Cardiac fibroblast (primary cell): ENCODE measurements at regions not wholly inside any gene's neighbourhood (a gene's known extent, or its start where the extent isn't known, plus 50 kb on each side); places are given as distances from the start of the nearest gene placed in this dataset.

Source experiments
- DNase-seq, 2 donors: peaks; one replicate each; pipeline versions ENCODE4 v3.0.0 to v3.0.0-alpha.2; 2010; ENCODE audit warnings: low read depth in 2 of 2
- H3K4me3 ChIP-seq, 2 donors: replicated peaks in 1 of 2; 1 replicate in 1 of 2; 2 replicates in 1 of 2; pipeline ENCODE4 v1.5.1; 2011; ENCODE audit warnings: low read depth in 2 of 2, low read length in 2 of 2, mild to moderate bottlenecking in 2 of 2, moderate library complexity in 1 of 2
- TF ChIP-seq, protein P1 (sequence below): IDR thresholded peaks from one replicate; pipeline ENCODE4 v1.5.1; 2011; ENCODE audit warnings: low read depth, mild to moderate bottlenecking, low read length, inconsistent platforms

- no peak overlapping the region for H3K4me3 ChIP-seq
- TF ChIP-seq, protein P1, sequence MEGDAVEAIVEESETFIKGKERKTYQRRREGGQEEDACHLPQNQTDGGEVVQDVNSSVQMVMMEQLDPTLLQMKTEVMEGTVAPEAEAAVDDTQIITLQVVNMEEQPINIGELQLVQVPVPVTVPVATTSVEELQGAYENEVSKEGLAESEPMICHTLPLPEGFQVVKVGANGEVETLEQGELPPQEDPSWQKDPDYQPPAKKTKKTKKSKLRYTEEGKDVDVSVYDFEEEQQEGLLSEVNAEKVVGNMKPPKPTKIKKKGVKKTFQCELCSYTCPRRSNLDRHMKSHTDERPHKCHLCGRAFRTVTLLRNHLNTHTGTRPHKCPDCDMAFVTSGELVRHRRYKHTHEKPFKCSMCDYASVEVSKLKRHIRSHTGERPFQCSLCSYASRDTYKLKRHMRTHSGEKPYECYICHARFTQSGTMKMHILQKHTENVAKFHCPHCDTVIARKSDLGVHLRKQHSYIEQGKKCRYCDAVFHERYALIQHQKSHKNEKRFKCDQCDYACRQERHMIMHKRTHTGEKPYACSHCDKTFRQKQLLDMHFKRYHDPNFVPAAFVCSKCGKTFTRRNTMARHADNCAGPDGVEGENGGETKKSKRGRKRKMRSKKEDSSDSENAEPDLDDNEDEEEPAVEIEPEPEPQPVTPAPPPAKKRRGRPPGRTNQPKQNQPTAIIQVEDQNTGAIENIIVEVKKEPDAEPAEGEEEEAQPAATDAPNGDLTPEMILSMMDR = no peak
- DNase-seq = peak in 1 of 2 donors; percentile 53
These were observed 170.3 kb upstream of the MAMLD1 start for GRCh38 chrX:150192816-150193215.

GRCh38 chrX:150196285-150196684, 166.8 kb upstream of the MAMLD1 start:
- no peak for DNase-seq
- no peak overlapping the region for H3K4me3 ChIP-seq
- TF ChIP-seq, protein P1 = no peak

DNA sequence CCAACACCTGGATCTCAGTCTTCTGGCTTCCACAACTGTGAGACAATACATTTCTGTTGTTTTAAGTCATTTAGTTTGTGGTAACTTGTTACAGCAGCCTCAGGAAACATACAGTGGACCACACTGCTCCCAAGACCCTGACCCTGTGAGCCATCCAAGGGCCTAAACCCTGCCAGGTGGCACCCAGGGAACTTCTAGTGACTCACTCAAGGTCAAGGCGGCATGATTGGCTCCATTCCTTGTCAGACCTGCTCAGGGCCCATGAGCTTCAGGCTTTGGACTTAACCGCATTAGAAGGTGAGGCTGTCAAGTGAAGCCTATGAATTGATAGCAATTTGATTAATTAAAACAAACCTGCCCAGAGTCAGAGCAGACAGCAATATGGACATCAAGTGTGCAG, 165.7 kb upstream of the MAMLD1 start:
- DNase-seq = no peak
- H3K4me3 ChIP-seq = no peak overlapping the region
- TF ChIP-seq, protein P1 = no peak

DNA sequence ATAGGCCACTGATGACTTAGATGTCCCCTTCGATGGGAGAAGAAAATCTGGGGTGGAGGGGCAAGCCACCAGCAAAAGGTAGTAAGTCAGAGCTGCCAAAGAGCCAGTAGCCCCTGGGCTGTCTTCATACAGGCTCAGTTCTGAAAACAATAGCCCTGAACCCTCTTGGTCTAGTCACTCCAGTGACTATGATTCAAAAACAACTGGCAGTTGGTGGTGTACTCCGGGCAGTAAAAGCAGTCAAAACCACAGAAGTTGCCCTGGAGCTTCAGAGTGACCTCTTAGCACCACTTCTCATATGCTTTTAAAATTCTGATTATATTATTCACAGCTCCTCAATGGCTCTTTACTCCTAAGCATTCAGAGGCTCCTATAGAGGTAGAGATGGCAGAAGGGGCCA, 164.3 kb upstream of the MAMLD1 start:
- H3K4me3 ChIP-seq = no peak overlapping the region
- TF ChIP-seq, protein P1 = no peak
- no peak for DNase-seq

DNA sequence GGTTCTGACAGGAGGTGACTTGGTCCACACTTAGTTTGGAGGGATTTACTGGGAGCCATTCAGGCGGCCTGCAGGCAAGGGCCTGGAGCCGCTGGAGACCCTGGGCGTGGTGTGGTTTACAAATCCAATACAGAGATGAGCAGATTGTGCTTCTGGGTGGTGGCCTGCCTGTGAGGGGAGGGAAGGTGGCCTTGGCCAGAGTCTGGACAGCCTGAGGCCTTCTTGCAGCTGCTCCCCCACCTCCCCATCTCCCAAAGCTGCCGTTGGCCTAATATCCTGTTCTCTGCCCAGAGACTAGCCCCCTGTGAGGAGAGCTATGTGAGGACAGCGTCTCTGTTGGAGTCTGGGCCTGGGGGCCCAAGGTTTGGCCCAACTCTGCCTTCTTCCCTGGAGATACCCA, 163.9 kb upstream of the MAMLD1 start:
- DNase-seq = no peak
- TF ChIP-seq, protein P1 = no peak
- H3K4me3 ChIP-seq = no peak overlapping the region

GRCh38 chrX:150199803-150200202, 163.3 kb upstream of the MAMLD1 start:
- H3K4me3 ChIP-seq = no peak overlapping the region
- TF ChIP-seq, protein P1 = no peak
- peak in 1 of 2 donors; percentile 8 for DNase-seq

DNA sequence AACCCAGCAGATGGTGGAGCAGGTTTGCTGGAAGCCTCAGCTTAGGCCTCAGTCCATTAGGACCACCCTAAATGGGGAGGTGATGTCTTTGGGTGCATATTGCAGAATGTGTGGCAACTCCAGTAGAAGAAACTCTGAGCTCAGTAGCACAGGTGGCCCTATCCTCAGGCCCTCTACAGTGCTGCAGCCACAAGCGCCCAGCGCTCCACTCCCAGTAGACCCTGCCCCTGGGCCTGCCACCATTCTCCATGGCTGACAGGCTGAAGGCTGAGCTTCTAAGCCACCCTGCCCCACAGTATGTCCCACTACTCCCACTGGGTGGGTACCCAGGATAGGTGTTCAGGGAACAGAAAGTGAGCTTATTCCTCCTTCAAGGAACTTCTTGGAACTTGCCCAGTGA, 162.8 kb upstream of the MAMLD1 start:
- TF ChIP-seq, protein P1 = no peak
- H3K4me3 ChIP-seq = no peak overlapping the region
- no peak for DNase-seq
